HEK293T (cell line): ENCODE measurements at regions not wholly inside any gene's neighbourhood (a gene's known extent, or its start where the extent isn't known, plus 50 kb on each side); places are given as distances from the start of the nearest gene placed in this dataset.
"Not testable (repeated sequence)": the region's sequence is repeated elsewhere in the genome, so short reads cannot be mapped to it uniquely, and the experiment has no call there.

ENCODE experiments used
- CTCF ChIA-PET: fragments of 350-600 bp; formaldehyde crosslinking; extraction: SDS; loops from one replicate; lab custom pipeline; 2021; ENCODE audit warnings: antibody characterized with exemption, inconsistent platforms; lab: Yijun Ruan, JAX
- POLR2A ChIA-PET: fragments of 350-600 bp; formaldehyde crosslinking; extraction: SDS; loops from one replicate; lab custom pipeline; 2020; ENCODE audit warnings: antibody characterized with exemption, inconsistent platforms; lab: Yijun Ruan, JAX
- DNase-seq: peaks from one replicate; pipeline ENCODE4 v3.0.0; 2012; ENCODE audit warnings: mixed read lengths; ENCODE audit errors: extremely low spot score
- ARNT ChIP-seq: fragments of 450-650 bp; IDR thresholded peaks from 2 replicates; pipeline ENCODE4 v1.6.1; 2017; ENCODE audit warnings: mild to moderate bottlenecking
- BHLHE40 ChIP-seq: fragments of 450-650 bp; IDR thresholded peaks from 2 replicates; pipeline ENCODE4 v1.6.1; 2016; ENCODE audit warnings: mild to moderate bottlenecking, moderate library complexity, borderline replicate concordance
- CTBP1 ChIP-seq: fragments of 450-650 bp; IDR thresholded peaks from 2 replicates; pipeline ENCODE4 v1.6.1; 2016; ENCODE audit warnings: borderline replicate concordance
- ELF4 ChIP-seq: fragments of 450-650 bp; IDR thresholded peaks from 2 replicates; pipeline ENCODE4 v1.6.1; 2017; ENCODE audit warnings: antibody characterized with exemption
- FOXA1 ChIP-seq: fragments of 450-650 bp; IDR thresholded peaks from 2 replicates; pipeline ENCODE4 v1.6.1; 2016; ENCODE audit warnings: mild to moderate bottlenecking
- FOXK2 ChIP-seq: fragments of 450-650 bp; IDR thresholded peaks from 2 replicates; pipeline ENCODE4 v1.6.1; 2016; ENCODE audit warnings: mild to moderate bottlenecking
- FOXM1 ChIP-seq: fragments of 450-650 bp; IDR thresholded peaks from 2 replicates; pipeline ENCODE4 v1.6.1; 2017; ENCODE audit warnings: mild to moderate bottlenecking, borderline replicate concordance
- HDGF ChIP-seq: fragments of 450-650 bp; IDR thresholded peaks from 2 replicates; pipeline ENCODE4 v1.6.1; 2017; ENCODE audit warnings: antibody characterized with exemption, borderline replicate concordance
- L3MBTL2 ChIP-seq: fragments of 450-650 bp; conservative IDR thresholded peaks from 2 replicates; pipeline ENCODE4 v1.6.1; 2016; ENCODE audit warnings: mild to moderate bottlenecking
- LEF1 ChIP-seq: fragments of 450-650 bp; IDR thresholded peaks from 2 replicates; pipeline ENCODE4 v1.6.1; 2017; ENCODE audit warnings: mild to moderate bottlenecking, borderline replicate concordance
- NFRKB ChIP-seq: fragments of 450-650 bp; IDR thresholded peaks from 2 replicates; pipeline ENCODE4 v1.6.1; 2016; ENCODE audit warnings: mild to moderate bottlenecking, moderate library complexity
- SP1 ChIP-seq: fragments of 450-650 bp; IDR thresholded peaks from 2 replicates; pipeline ENCODE4 v1.6.1; 2017
- SUZ12 ChIP-seq: fragments of 450-650 bp; IDR thresholded peaks from 2 replicates; pipeline ENCODE4 v1.6.1; 2016; ENCODE audit warnings: mild to moderate bottlenecking
- TARDBP ChIP-seq: fragments of 450-650 bp; IDR thresholded peaks from 2 replicates; pipeline ENCODE4 v1.6.1; 2016
- ZNF384 ChIP-seq: fragments of 450-650 bp; IDR thresholded peaks from 2 replicates; pipeline ENCODE4 v1.6.1; 2016
- TF ChIP-seq, protein P1 (sequence below): fragments of 450-650 bp; IDR thresholded peaks from 2 replicates; pipeline ENCODE4 v1.6.1; 2016

DNA sequence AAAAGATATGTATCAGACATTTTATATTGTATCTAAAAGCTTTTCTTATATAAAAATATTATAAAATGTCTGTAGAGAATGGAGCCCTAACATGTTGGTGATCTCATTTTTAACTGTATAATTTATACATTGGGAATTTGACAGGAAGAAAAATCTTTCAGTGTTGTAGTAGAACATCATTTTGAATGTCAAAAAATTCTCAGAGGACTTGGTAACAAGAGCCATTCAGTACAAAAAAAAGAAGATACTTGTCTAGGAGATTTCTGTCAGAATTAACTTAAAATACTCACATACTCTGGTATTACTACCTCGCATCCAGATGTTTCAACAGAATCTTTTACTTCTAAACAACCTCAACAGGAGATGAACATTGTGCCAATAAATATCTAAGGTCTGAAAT lies 1277.9 kb downstream of the ROBO2 start:
- ChIA-PET CTCF (no interaction called here), POLR2A (no interaction called here)
- DNase-seq = no peak
- TF ChIP-seq FOXK2 (no peak), ARNT (no peak), NFRKB (no peak), BHLHE40 (no peak), FOXM1 (no peak), HDGF (no peak), ELF4 (no peak), L3MBTL2 (no peak), CTBP1 (no peak), SP1 (no peak), ZNF384 (no peak), TARDBP (no peak), LEF1 (no peak), FOXA1 (no peak), SUZ12 (no peak)
- TF ChIP-seq, protein P1, sequence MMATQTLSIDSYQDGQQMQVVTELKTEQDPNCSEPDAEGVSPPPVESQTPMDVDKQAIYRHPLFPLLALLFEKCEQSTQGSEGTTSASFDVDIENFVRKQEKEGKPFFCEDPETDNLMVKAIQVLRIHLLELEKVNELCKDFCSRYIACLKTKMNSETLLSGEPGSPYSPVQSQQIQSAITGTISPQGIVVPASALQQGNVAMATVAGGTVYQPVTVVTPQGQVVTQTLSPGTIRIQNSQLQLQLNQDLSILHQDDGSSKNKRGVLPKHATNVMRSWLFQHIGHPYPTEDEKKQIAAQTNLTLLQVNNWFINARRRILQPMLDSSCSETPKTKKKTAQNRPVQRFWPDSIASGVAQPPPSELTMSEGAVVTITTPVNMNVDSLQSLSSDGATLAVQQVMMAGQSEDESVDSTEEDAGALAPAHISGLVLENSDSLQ = no peak

DNA sequence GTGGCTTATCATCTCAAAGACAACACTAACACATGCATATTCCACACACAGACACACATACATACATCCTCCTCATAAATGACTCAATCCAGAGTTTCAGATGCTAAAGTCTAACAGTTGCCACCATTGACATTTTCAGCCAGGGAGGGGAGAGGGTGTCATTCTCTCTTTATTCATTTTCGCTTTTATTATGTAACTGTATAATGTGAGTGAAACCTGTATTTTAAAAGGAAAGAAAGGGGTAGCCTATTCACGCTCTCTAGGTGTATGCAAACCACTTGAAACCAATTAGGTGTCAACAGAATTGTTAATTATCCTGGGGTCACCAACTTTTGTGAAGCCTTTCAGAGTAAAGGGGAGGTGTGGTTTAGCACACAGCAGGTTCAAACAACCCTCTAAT lies 1282.9 kb downstream of the ROBO2 start:
- POLR2A ChIA-PET = no interaction called here
- no peak for DNase-seq
- TF ChIP-seq BHLHE40 = no peak
- CTCF ChIA-PET = no interaction called here

DNA sequence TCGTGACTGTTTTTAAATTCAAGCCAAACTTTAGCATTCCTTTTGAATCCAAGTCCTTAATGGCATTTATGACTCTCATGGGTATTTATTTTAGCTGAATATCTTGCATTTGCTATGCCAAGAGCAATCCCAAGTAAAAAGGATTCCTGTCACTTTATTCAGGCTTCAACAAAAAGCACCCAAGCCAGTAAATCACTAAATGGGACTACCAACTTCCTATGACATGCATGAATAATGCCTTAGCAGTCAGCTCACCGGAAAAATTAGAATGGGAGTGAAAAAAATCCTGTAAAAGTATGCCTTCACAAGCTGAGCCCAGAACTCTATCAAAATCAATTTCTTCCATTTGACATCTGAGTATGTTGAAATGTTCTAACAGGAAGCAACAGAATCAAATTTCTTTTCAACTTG lies 1297.9 kb downstream of the ROBO2 start:
- POLR2A ChIA-PET = no interaction called here
- CTCF ChIA-PET = no interaction called here

DNA sequence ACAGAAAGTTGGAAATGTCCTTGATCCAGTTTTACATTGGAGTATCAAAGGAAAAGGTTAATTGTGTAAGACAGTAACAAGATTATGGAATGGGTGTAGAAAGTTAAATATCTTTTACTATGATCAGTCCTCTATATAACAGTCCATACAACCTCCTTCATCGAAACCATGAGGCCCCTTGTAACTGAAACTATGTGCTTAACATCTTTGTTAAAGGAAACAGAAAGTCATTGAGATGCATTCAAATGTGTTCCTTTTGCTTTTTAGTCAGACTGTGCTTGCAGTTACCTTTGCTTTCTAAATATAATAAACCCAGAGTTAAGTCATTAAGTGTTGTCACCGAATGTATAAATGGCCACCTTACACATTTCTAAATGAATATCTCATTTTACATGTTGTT lies 1298.5 kb downstream of the ROBO2 start:
- TF ChIP-seq BHLHE40 (no peak), ARNT (no peak), SUZ12 (no peak), TARDBP (no peak), FOXK2 (no peak), NFRKB (no peak), LEF1 (no peak), CTBP1 (no peak), FOXM1 (no peak), ELF4 (no peak)
- TF ChIP-seq, protein P1 = no peak
- POLR2A ChIA-PET = no interaction called here
- CTCF ChIA-PET = no interaction called here
- no peak for DNase-seq

More for the DNA sequence above, 1297.9 kb downstream of the ROBO2 start:
- DNase-seq = no peak
- TF ChIP-seq NFRKB (no peak), SP1 (no peak), FOXK2 (no peak), FOXA1 (no peak), LEF1 (no peak)

DNA sequence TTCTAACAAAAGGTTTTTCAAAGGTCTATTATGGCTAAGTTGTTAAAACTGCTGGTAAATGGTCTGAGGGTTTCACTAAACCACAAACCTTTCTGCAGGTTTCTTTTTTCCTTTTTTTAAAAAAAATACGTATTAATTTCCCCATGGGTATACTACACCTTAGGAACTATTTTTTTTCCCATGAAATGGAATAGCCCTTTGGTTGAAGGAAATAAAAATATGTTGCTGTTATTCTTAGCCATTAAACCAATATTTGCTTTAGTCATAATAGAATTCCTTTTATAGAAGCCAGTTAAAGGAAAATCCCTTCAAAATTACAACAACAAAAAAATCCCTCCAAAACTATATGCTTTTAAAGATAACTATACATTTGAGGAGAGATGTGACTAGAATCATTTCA lies 1303.3 kb downstream of the ROBO2 start:
- no peak for TF ChIP-seq FOXM1
- TF ChIP-seq FOXK2 = no peak
- no peak for TF ChIP-seq CTBP1
- no peak for TF ChIP-seq FOXA1
- TF ChIP-seq BHLHE40 = no peak
- no peak for TF ChIP-seq SP1
- TF ChIP-seq ARNT = no peak
- TF ChIP-seq L3MBTL2 = no peak
- TF ChIP-seq, protein P1 = no peak
- TF ChIP-seq LEF1 = no peak
- no peak for TF ChIP-seq ELF4
- no peak for TF ChIP-seq NFRKB
- TF ChIP-seq TARDBP = no peak
- TF ChIP-seq ZNF384 = no peak
- no peak for TF ChIP-seq HDGF
- no peak for TF ChIP-seq SUZ12
- DNase-seq = no peak
- ChIA-PET CTCF (no interaction called here), POLR2A (no interaction called here)

DNA sequence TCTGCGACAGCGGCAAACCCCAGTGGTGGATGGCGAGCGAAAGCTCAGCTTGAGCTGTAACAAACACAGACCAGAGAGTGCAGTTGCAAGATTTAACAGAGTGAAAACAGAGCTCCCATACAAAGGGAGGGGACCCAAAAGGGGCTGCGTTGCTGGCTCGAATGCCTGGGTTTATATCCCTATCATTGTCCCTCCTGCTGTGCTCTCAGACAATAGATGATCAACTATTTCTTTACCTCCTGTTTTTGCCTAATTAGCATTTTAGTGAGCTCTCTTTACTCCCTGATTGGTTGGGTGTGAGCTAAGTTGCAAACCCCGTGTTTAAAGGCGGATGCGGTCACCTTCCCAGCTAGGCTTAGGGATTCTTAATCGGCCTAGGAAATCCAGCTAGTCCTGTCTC lies 1304.4 kb downstream of the ROBO2 start:
- DNase-seq, CTCF ChIA-PET, POLR2A ChIA-PET: not testable (repeated sequence)

DNA sequence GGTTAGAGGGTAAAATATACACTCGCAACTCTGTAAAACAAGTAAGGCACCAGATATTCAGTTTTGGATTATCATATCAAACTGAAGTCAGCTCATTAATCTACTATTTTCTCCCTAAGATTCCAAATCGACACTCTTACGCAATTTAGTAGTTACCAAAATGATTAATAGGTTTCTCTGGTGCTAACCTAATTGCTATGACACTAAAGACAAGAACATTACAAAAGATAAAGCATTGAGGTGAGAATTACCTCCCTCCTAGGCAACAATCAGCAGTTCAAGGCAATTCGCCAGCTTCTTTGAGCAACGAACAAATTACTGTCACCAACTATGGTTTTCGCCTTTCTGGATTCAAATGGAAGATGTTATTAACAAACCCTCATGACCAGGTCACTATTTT lies 1305.0 kb downstream of the ROBO2 start:
- CTCF ChIA-PET = no interaction called here
- POLR2A ChIA-PET = no interaction called here
- DNase-seq = no peak
- TF ChIP-seq SUZ12 = no peak
- no peak for TF ChIP-seq FOXK2
- no peak for TF ChIP-seq LEF1
- TF ChIP-seq TARDBP = no peak
- TF ChIP-seq FOXA1 = no peak
- TF ChIP-seq CTBP1 = no peak
- TF ChIP-seq ZNF384 = no peak
- no peak for TF ChIP-seq BHLHE40
- no peak for TF ChIP-seq HDGF
- TF ChIP-seq L3MBTL2 = no peak
- no peak for TF ChIP-seq SP1
- TF ChIP-seq, protein P1 = no peak
- no peak for TF ChIP-seq NFRKB
- no peak for TF ChIP-seq FOXM1
- TF ChIP-seq ARNT = no peak
- TF ChIP-seq ELF4 = no peak
